WTC11 (cell line): ENCODE measurements at regions not wholly inside any gene's neighbourhood (a gene's known extent, or its start where the extent isn't known, plus 50 kb on each side); places are given as distances from the start of the nearest gene placed in this dataset.

Experiments used
- ATAC-seq: fragments of 200-7000 bp; cut with Tn5 transposase; 2 replicates; pipeline ENCODE4 v1.10.0; 2021; ENCODE audit warnings: mild to moderate bottlenecking, moderate library complexity
- CTCF ChIA-PET: fragments of 300-600 bp; sonication (Branson Sonifier 250); formaldehyde crosslinking; loops from one replicate; lab custom pipeline; 2021; ENCODE audit warnings: antibody characterized with exemption; lab: Charles Lee
- POLR2A ChIA-PET: fragments of 350-600 bp; sonication (Branson Sonifier 250); formaldehyde crosslinking; loops from one replicate; lab custom pipeline; 2021; ENCODE audit warnings: antibody characterized with exemption; lab: Charles Lee
- DNase-seq: peaks from one replicate; pipeline ENCODE4 v3.0.0; 2021; ENCODE audit warnings: low spot score
- H3K27ac Mint-ChIP-seq: 2 replicates; pipeline ENCODE4 v1.8.0; 2021; ENCODE audit warnings: mixed read lengths
- H3K27me3 Mint-ChIP-seq: 2 replicates; pipeline ENCODE4 v1.8.0; 2021; ENCODE audit warnings: low read depth, mild to moderate bottlenecking, moderate library complexity, mixed read lengths
- H3K36me3 Mint-ChIP-seq: 2 replicates; pipeline ENCODE4 v1.8.0; 2021; ENCODE audit warnings: mixed read lengths
- H3K4me1 Mint-ChIP-seq: 2 replicates; pipeline ENCODE4 v1.8.0; 2022; ENCODE audit warnings: mixed read lengths
- H3K4me3 Mint-ChIP-seq: 2 replicates; pipeline ENCODE4 v1.8.0; 2021; ENCODE audit warnings: mild to moderate bottlenecking, moderate library complexity, mixed read lengths
- H3K9me3 Mint-ChIP-seq: 2 replicates; pipeline ENCODE4 v1.8.0; 2021; ENCODE audit warnings: mixed read lengths
- ATF6 ChIP-seq: sonication (generic); formaldehyde crosslinking; IDR thresholded peaks from 2 replicates; pipeline ENCODE4 v1.8.1; 2023; ENCODE audit warnings: mild to moderate bottlenecking, missing genetic modification reagents
- CREB1 ChIP-seq: sonication (generic); formaldehyde crosslinking; IDR thresholded peaks from 2 replicates; pipeline ENCODE4 v1.8.0; 2023; ENCODE audit warnings: mild to moderate bottlenecking, missing genetic modification reagents
- FOXK1 ChIP-seq: sonication (generic); formaldehyde crosslinking; IDR thresholded peaks from 2 replicates; pipeline ENCODE4 v1.8.0; 2022; ENCODE audit warnings: mild to moderate bottlenecking, moderate library complexity, missing genetic modification reagents
- MXD4 ChIP-seq: fragments of 250-450 bp; sonication (Bioruptor Pico); IDR thresholded peaks from 2 replicates; pipeline ENCODE4 v1.8.0; 2021; ENCODE audit warnings: mild to moderate bottlenecking, moderate library complexity, borderline replicate concordance
- MYBL2 ChIP-seq: sonication (generic); formaldehyde crosslinking; IDR thresholded peaks from 2 replicates; pipeline ENCODE4 v1.8.1; 2023; ENCODE audit warnings: mild to moderate bottlenecking, moderate library complexity, missing genetic modification reagents
- NFYB ChIP-seq: sonication (generic); formaldehyde crosslinking; conservative IDR thresholded peaks from 2 replicates; pipeline ENCODE4 v1.8.0; 2022; ENCODE audit warnings: low read depth, missing genetic modification reagents
- NR1H2 ChIP-seq: sonication (generic); formaldehyde crosslinking; IDR thresholded peaks from 2 replicates; pipeline ENCODE4 v1.9.0; 2021; ENCODE audit warnings: mild to moderate bottlenecking, moderate library complexity, missing genetic modification reagents
- NR2C2 ChIP-seq: sonication (generic); formaldehyde crosslinking; IDR thresholded peaks from 2 replicates; pipeline ENCODE4 v1.8.0; 2022; ENCODE audit warnings: mild to moderate bottlenecking, missing genetic modification reagents
- PRRX2 ChIP-seq: fragments of 250-450 bp; sonication (Bioruptor Pico); IDR thresholded peaks from 2 replicates; pipeline ENCODE4 v1.8.0; 2021; ENCODE audit warnings: mild to moderate bottlenecking
- RORB ChIP-seq: fragments of 250-450 bp; sonication (Bioruptor Pico); IDR thresholded peaks from 2 replicates; pipeline ENCODE4 v1.9.0; 2021; ENCODE audit warnings: mild to moderate bottlenecking
- SP1 ChIP-seq: sonication (generic); formaldehyde crosslinking; conservative IDR thresholded peaks from 2 replicates; pipeline ENCODE4 v1.8.1; 2022; ENCODE audit warnings: missing genetic modification reagents
- STAT6 ChIP-seq: sonication (generic); formaldehyde crosslinking; conservative IDR thresholded peaks from 2 replicates; pipeline ENCODE4 v1.8.1; 2023; ENCODE audit warnings: mild to moderate bottlenecking, low read depth, missing genetic modification reagents, moderate library complexity
- TCF7 ChIP-seq: sonication (generic); formaldehyde crosslinking; IDR thresholded peaks from 2 replicates; pipeline ENCODE4 v1.8.0; 2022; ENCODE audit warnings: mild to moderate bottlenecking, low read depth, missing genetic modification reagents, moderate library complexity
- ZNF219 ChIP-seq: sonication (generic); formaldehyde crosslinking; IDR thresholded peaks from 2 replicates; pipeline ENCODE4 v1.8.0; 2023; ENCODE audit warnings: missing genetic modification reagents, mild to moderate bottlenecking, borderline replicate concordance
- ZNF263 ChIP-seq: sonication (generic); formaldehyde crosslinking; IDR thresholded peaks from 2 replicates; pipeline ENCODE4 v1.8.1; 2022; ENCODE audit warnings: low read depth, mild to moderate bottlenecking, moderate library complexity, missing genetic modification reagents
- ZNF317 ChIP-seq: sonication (generic); formaldehyde crosslinking; IDR thresholded peaks from 2 replicates; pipeline ENCODE4 v1.8.1; 2023; ENCODE audit warnings: low read depth, mild to moderate bottlenecking, moderate library complexity, missing genetic modification reagents, borderline replicate concordance
- ZNF423 ChIP-seq: fragments of 250-450 bp; sonication (Bioruptor Pico); IDR thresholded peaks from 2 replicates; pipeline ENCODE4 v2.1.2; 2022; ENCODE audit warnings: mild to moderate bottlenecking, moderate library complexity
- TF ChIP-seq, protein P1 (sequence below): fragments of 250-450 bp; sonication (Bioruptor Pico); conservative IDR thresholded peaks from 2 replicates; pipeline ENCODE4 v1.9.0; 2021; ENCODE audit warnings: mild to moderate bottlenecking
- TF ChIP-seq, protein P2 (sequence below): sonication (generic); formaldehyde crosslinking; IDR thresholded peaks from 2 replicates; pipeline ENCODE4 v1.8.1; 2022; ENCODE audit warnings: missing genetic modification reagents, borderline replicate concordance
- TF ChIP-seq, protein P3 (sequence below): sonication (generic); formaldehyde crosslinking; IDR thresholded peaks from 2 replicates; pipeline ENCODE4 v1.8.0; 2022; ENCODE audit warnings: missing genetic modification reagents
- TF ChIP-seq, protein P4 (sequence below): sonication (generic); formaldehyde crosslinking; IDR thresholded peaks from 2 replicates; pipeline ENCODE4 v1.8.1; 2022; ENCODE audit warnings: mild to moderate bottlenecking, moderate library complexity, missing genetic modification reagents

DNA sequence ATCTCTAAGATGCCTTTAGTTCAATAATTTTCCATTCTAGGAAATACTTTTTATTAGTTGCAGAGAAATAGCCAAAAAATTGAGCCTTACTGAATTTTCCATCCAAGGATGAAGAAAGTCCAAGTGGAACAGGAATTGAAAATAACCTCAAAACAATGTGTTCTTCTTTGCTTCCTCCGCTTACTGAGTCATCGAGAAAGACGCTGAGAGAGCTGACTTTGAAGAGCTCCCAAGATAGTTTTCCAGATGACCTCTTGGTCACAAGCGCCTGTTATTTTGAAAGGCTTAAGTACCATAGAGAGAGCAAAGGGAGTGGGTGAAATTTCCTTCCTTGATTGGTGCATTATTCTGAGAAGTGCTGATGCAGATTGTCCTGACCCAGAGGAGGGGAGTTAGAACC, 253.5 kb upstream of the ATP10B start:
- ChIA-PET CTCF (no interaction called here), POLR2A (no interaction called here)
- H3K27ac Mint-ChIP-seq, result no peak overlapping the region
- H3K4me1 Mint-ChIP-seq, result peaks cover 14% of the 10 kb centered on the region
- H3K36me3 Mint-ChIP-seq, result no peaks in the 10 kb centered on the region
- TF ChIP-seq ZNF219, result no peak
- TF ChIP-seq ZNF317 (CRISPR knock-in tag), result no peak
- no peak for TF ChIP-seq ZNF423 (CRISPR knock-in tag)
- TF ChIP-seq, protein P1, sequence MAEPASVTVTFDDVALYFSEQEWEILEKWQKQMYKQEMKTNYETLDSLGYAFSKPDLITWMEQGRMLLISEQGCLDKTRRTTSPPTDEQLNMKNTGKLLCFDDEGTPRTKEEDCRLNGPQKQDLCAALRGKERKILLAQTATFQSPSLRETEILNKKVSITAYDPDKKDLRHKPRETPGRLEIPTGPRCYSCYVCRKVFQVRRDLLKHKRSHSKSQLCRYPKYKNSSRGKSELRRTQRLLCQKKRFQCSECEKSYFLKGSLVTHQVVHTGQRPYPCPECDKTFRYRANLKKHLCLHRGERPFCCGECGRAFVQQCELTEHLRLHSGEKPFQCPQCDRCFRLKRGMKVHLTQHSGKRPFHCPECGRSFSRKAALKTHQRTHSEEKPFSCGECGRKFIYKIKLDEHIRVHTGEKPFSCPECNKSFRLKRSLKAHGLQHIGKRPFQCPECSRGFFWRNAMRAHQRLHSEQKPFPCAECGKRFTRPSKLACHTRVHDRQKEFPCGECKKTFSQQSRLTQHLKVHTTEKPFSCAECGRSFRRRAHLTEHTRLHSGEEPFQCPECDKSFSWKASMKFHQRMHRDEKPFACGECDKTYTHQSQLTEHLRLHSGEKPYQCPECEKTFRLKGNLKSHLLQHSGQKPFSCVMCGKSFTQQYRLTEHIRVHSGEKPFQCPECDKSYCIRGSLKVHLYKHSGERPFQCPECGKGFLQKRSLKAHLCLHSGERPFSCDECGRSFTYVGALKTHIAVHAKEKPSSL (CRISPR knock-in tag), result no peak
- no peak for TF ChIP-seq MXD4
- no peak for TF ChIP-seq CREB1 (CRISPR knock-in tag)
- no peak for TF ChIP-seq MYBL2 (CRISPR knock-in tag)
- TF ChIP-seq, protein P2, sequence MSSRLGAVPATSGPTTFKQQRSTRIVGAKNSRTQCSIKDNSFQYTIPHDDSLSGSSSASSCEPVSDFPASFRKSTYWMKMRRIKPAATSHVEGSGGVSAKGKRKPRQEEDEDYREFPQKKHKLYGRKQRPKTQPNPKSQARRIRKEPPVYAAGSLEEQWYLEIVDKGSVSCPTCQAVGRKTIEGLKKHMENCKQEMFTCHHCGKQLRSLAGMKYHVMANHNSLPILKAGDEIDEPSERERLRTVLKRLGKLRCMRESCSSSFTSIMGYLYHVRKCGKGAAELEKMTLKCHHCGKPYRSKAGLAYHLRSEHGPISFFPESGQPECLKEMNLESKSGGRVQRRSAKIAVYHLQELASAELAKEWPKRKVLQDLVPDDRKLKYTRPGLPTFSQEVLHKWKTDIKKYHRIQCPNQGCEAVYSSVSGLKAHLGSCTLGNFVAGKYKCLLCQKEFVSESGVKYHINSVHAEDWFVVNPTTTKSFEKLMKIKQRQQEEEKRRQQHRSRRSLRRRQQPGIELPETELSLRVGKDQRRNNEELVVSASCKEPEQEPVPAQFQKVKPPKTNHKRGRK (CRISPR knock-in tag), result no peak
- no peak for TF ChIP-seq NR2C2 (CRISPR knock-in tag)
- no peak for TF ChIP-seq NFYB (CRISPR knock-in tag)
- TF ChIP-seq SP1 (CRISPR knock-in tag), result no peak
- no peak for TF ChIP-seq FOXK1
- no peak for TF ChIP-seq TCF7 (CRISPR knock-in tag)
- TF ChIP-seq, protein P3, sequence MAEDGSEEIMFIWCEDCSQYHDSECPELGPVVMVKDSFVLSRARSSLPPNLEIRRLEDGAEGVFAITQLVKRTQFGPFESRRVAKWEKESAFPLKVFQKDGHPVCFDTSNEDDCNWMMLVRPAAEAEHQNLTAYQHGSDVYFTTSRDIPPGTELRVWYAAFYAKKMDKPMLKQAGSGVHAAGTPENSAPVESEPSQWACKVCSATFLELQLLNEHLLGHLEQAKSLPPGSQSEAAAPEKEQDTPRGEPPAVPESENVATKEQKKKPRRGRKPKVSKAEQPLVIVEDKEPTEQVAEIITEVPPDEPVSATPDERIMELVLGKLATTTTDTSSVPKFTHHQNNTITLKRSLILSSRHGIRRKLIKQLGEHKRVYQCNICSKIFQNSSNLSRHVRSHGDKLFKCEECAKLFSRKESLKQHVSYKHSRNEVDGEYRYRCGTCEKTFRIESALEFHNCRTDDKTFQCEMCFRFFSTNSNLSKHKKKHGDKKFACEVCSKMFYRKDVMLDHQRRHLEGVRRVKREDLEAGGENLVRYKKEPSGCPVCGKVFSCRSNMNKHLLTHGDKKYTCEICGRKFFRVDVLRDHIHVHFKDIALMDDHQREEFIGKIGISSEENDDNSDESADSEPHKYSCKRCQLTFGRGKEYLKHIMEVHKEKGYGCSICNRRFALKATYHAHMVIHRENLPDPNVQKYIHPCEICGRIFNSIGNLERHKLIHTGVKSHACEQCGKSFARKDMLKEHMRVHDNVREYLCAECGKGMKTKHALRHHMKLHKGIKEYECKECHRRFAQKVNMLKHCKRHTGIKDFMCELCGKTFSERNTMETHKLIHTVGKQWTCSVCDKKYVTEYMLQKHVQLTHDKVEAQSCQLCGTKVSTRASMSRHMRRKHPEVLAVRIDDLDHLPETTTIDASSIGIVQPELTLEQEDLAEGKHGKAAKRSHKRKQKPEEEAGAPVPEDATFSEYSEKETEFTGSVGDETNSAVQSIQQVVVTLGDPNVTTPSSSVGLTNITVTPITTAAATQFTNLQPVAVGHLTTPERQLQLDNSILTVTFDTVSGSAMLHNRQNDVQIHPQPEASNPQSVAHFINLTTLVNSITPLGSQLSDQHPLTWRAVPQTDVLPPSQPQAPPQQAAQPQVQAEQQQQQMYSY, result no peak
- no peak for TF ChIP-seq STAT6 (CRISPR knock-in tag)
- TF ChIP-seq RORB (CRISPR knock-in tag), result no peak
- no peak for TF ChIP-seq PRRX2 (CRISPR knock-in tag)
- TF ChIP-seq NR1H2, result no peak
- no peaks in the 10 kb centered on the region for H3K27me3 Mint-ChIP-seq
- no peak overlapping the region for H3K4me3 Mint-ChIP-seq
- ATAC-seq, result no peak
- DNase-seq, result no peak
- H3K9me3 Mint-ChIP-seq, result peaks cover 3% of the 10 kb centered on the region; the same call in 1 of the 2 replicates

DNA sequence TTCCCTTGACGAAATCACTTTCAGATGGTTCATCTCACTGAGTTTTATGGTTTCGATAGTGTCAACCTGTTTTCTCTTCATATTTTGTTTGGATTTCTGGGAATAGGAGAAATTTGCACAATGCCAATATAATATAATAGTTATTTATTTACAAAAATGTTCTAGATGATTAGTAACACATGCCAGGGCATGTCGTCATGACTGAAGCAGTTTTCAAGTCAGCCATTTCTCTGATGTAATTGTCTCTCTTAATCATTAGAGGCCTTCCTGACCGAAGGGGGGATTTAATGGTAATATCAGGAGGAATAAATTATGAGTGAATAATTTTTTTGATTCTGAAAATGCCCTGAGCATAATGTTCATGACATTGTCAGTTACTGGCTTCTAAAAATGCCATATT, 246.5 kb upstream of the ATP10B start:
- Mint-ChIP-seq H3K36me3 (no peaks in the 10 kb centered on the region), H3K4me3 (no peak overlapping the region), H3K9me3 (no peaks in the 10 kb centered on the region), H3K4me1 (no peaks in the 10 kb centered on the region), H3K27ac (no peak overlapping the region), H3K27me3 (peaks cover 2% of the 10 kb centered on the region; the same call in 1 of the 2 replicates)
- ChIA-PET CTCF (no interaction called here), POLR2A (no interaction called here)
- DNase-seq (no peak), ATAC-seq (no peak)
- TF ChIP-seq, protein P4, sequence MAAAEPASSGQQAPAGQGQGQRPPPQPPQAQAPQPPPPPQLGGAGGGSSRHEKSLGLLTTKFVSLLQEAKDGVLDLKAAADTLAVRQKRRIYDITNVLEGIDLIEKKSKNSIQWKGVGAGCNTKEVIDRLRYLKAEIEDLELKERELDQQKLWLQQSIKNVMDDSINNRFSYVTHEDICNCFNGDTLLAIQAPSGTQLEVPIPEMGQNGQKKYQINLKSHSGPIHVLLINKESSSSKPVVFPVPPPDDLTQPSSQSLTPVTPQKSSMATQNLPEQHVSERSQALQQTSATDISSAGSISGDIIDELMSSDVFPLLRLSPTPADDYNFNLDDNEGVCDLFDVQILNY (CRISPR knock-in tag), result no peak
- TF ChIP-seq STAT6 (CRISPR knock-in tag) (no peak), ZNF263 (CRISPR knock-in tag) (no peak), ATF6 (CRISPR knock-in tag) (no peak), PRRX2 (CRISPR knock-in tag) (no peak), MXD4 (no peak)
